ENCODE measurements at regions not wholly inside any gene's neighbourhood (a gene's known extent, or its start where the extent isn't known, plus 50 kb on each side); places are given as distances from the start of the nearest gene placed in this dataset.
"Not testable (repeated sequence)": the region's sequence is repeated elsewhere in the genome, so short reads cannot be mapped to it uniquely, and the experiment has no call there.

GRCh38 chr3:170692720-170693119 lies 106.8 kb upstream of the SLC7A14 start:
- TF ChIP-seq CTCF (IDR thresholded peaks at IDR 0.05; ENCODE audit: extremely low read depth, low read depth, low read length) = no peak
- Histone ChIP-seq H2AFZ (ENCODE audit: low read length) (peak overlapping the region; percentile 53), H3K4me3 (ENCODE audit: insufficient read depth, low read length) (no peak overlapping the region), H3K9me3 (ENCODE audit: low read depth, low read length) (no peaks in the 10 kb centered on the region), H3K4me1 (ENCODE audit: insufficient read depth, low read length) (peaks cover 22% of the 10 kb centered on the region), H3K4me2 (ENCODE audit: insufficient read depth, low read length) (no peak overlapping the region), H3K79me2 (ENCODE audit: insufficient read depth, low read length) (no peaks in the 10 kb centered on the region), H3K36me3 (ENCODE audit: insufficient read depth, low read length) (no peaks in the 10 kb centered on the region), H3K27ac (ENCODE audit: low read depth, low read length) (peak overlapping the region; percentile 26), H4K20me1 (ENCODE audit: insufficient read depth, low read length) (no peaks in the 10 kb centered on the region), H3K27me3 (ENCODE audit: insufficient read depth, low read length) (no peaks in the 10 kb centered on the region)
- no peak for DNase-seq (ENCODE audit: insufficient read length, low spot score, missing footprints)

GRCh38 chr3:170690661-170690981 lies 104.7 kb upstream of the SLC7A14 start:
- Histone ChIP-seq H3K79me2 (ENCODE audit: insufficient read depth, low read length) (no peaks in the 10 kb centered on the region), H3K9me3 (ENCODE audit: low read depth, low read length) (no peaks in the 10 kb centered on the region), H3K36me3 (ENCODE audit: insufficient read depth, low read length) (no peaks in the 10 kb centered on the region), H4K20me1 (ENCODE audit: insufficient read depth, low read length) (no peaks in the 10 kb centered on the region), H3K4me3 (ENCODE audit: insufficient read depth, low read length) (no peak overlapping the region), H3K27me3 (ENCODE audit: insufficient read depth, low read length) (no peaks in the 10 kb centered on the region), H3K27ac (ENCODE audit: low read depth, low read length) (no peak overlapping the region), H2AFZ (ENCODE audit: low read length) (no peak overlapping the region), H3K4me1 (ENCODE audit: insufficient read depth, low read length) (peaks cover 22% of the 10 kb centered on the region), H3K4me2 (ENCODE audit: insufficient read depth, low read length) (no peak overlapping the region)
- no peak for DNase-seq (ENCODE audit: insufficient read length, low spot score, missing footprints)
- no peak for TF ChIP-seq CTCF (IDR thresholded peaks at IDR 0.05; ENCODE audit: extremely low read depth, low read depth, low read length)

GRCh38 chr3:170689893-170690660 lies 104.2 kb upstream of the SLC7A14 start:
- Histone ChIP-seq H4K20me1 (ENCODE audit: insufficient read depth, low read length) (no peaks in the 10 kb centered on the region), H3K79me2 (ENCODE audit: insufficient read depth, low read length) (no peaks in the 10 kb centered on the region), H3K4me1 (ENCODE audit: insufficient read depth, low read length) (peaks cover 22% of the 10 kb centered on the region), H3K27ac (ENCODE audit: low read depth, low read length) (peak overlapping the region; percentile 25), H2AFZ (ENCODE audit: low read length) (peak overlapping the region; percentile 12), H3K4me2 (ENCODE audit: insufficient read depth, low read length) (no peak overlapping the region), H3K9me3 (ENCODE audit: low read depth, low read length) (no peaks in the 10 kb centered on the region), H3K4me3 (ENCODE audit: insufficient read depth, low read length) (no peak overlapping the region), H3K27me3 (ENCODE audit: insufficient read depth, low read length) (no peaks in the 10 kb centered on the region), H3K36me3 (ENCODE audit: insufficient read depth, low read length) (no peaks in the 10 kb centered on the region)
- DNase-seq (ENCODE audit: insufficient read length, low spot score, missing footprints) = peak; percentile 35
- peak; percentile 60 for TF ChIP-seq CTCF (IDR thresholded peaks at IDR 0.05; ENCODE audit: extremely low read depth, low read depth, low read length)

- Histone ChIP-seq H3K27me3 (ENCODE audit: insufficient read depth, low read length) (no peaks in the 10 kb centered on the region), H3K27ac (ENCODE audit: low read depth, low read length) (peak overlapping the region; percentile 78), H3K4me3 (ENCODE audit: insufficient read depth, low read length) (no peak overlapping the region), H3K36me3 (ENCODE audit: insufficient read depth, low read length) (no peaks in the 10 kb centered on the region), H2AFZ (ENCODE audit: low read length) (peak overlapping the region; percentile 64), H4K20me1 (ENCODE audit: insufficient read depth, low read length) (no peaks in the 10 kb centered on the region), H3K79me2 (ENCODE audit: insufficient read depth, low read length) (no peaks in the 10 kb centered on the region), H3K4me1 (ENCODE audit: insufficient read depth, low read length) (peaks cover 22% of the 10 kb centered on the region), H3K9me3 (ENCODE audit: low read depth, low read length) (no peaks in the 10 kb centered on the region), H3K4me2 (ENCODE audit: insufficient read depth, low read length) (no peak overlapping the region)
- peak; percentile 76 for DNase-seq (ENCODE audit: insufficient read length, low spot score, missing footprints)
- TF ChIP-seq CTCF (IDR thresholded peaks at IDR 0.05; ENCODE audit: extremely low read depth, low read depth, low read length) = no peak
Observed at GRCh38 chr3:170689296-170689829, 103.5 kb upstream of the SLC7A14 start.

GRCh38 chr3:170688222-170688621 lies 102.3 kb upstream of the SLC7A14 start:
- not testable (repeated sequence) for H3K79me2 ChIP-seq (ENCODE audit: insufficient read depth, low read length)

More at GRCh38 chr3:170688222-170688621, 102.3 kb upstream of the SLC7A14 start:
- DNase-seq (ENCODE audit: insufficient read length, low spot score, missing footprints); H3K4me3 ChIP-seq (ENCODE audit: insufficient read depth, low read length); H3K9me3 ChIP-seq (ENCODE audit: low read depth, low read length); H3K27me3 ChIP-seq (ENCODE audit: insufficient read depth, low read length); H2AFZ ChIP-seq (ENCODE audit: low read length); H3K4me2 ChIP-seq (ENCODE audit: insufficient read depth, low read length); H3K27ac ChIP-seq (ENCODE audit: low read depth, low read length); H4K20me1 ChIP-seq (ENCODE audit: insufficient read depth, low read length); H3K36me3 ChIP-seq (ENCODE audit: insufficient read depth, low read length): not testable (repeated sequence)
- H3K4me1 ChIP-seq (ENCODE audit: insufficient read depth, low read length) = peaks cover 22% of the 10 kb centered on the region

Data from osteoblast (primary cell).